ENCODE measurements at regions not wholly inside any gene's neighbourhood (a gene's known extent, or its start where the extent isn't known, plus 50 kb on each side); places are given as distances from the start of the nearest gene placed in this dataset.

- TF ChIP-seq RFX5 (IDR thresholded peaks at IDR 0.05) (no peak), EP300 (IDR thresholded peaks at IDR 0.05) (no peak), CTCF (IDR thresholded peaks at IDR 0.05) (no peak), RAD21 (conservative IDR thresholded peaks at IDR 0.05 in 1 of 2, IDR thresholded peaks at IDR 0.05 in 1 of 2) (no peak), KDM5A (IDR thresholded peaks at IDR 0.05) (no peak), JUN (IDR thresholded peaks at IDR 0.05) (no peak), MAX (IDR thresholded peaks at IDR 0.05) (no peak), JUNB (IDR thresholded peaks at IDR 0.05) (no peak), ZFP36 (IDR thresholded peaks at IDR 0.05; ENCODE audit: borderline replicate concordance, partially characterized antibody) (no peak)
Measured at GRCh38 chrX:140250391-140250790, 254.5 kb downstream of the SOX3 start.

All from A549 (cell line).